ENCODE measurements at regions not wholly inside any gene's neighbourhood (a gene's known extent, or its start where the extent isn't known, plus 50 kb on each side); places are given as distances from the start of the nearest gene placed in this dataset.

DNA sequence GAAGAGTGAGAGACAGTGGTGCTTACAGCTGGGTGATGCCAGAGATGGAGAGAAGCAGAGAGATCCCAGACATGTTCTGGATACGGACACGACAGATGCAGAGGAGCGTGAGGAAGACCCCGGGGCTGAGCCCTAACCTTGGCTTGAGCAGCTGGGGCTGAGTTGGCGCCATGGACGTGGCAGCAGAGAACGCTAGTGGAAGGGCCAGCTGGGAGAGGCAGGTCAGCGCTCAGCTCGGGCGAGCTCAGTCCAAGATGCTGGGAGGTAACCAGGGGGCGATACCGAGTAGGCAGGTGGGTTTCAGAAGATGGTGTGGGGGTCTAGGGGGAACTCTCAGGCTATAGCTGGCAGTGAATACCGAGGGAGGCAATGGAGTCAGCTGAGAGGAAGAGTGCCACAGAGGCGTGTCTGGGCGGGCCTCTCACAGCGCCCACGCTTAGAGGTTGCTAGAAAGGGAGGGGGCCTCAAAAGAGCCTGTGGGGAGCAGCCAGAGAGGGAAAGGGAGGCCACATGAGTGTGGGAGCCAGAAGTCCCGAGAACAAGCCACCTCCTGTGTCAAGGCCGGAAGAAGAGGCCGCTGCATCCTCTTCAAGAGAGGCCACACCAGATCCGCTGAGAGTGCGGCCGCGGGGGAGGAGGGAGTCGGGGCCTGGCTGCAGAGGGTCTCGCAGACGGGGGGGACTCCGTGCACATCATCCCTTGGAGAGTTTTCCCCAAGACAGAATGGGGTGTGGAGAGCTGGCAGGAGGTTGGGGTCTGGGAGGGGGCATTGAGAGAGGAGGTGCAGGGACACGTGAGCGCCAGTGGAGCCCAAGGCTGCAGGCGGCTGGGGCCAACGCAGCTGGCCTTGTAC is 57.0 kb upstream of the DIO3 start:
- DNase-seq (ENCODE audit: low read depth) = no peak

- no peak for DNase-seq (ENCODE audit: low read depth)
Measured at GRCh38 chr14:101505236-101505970, 55.9 kb upstream of the DIO3 start.

DNA sequence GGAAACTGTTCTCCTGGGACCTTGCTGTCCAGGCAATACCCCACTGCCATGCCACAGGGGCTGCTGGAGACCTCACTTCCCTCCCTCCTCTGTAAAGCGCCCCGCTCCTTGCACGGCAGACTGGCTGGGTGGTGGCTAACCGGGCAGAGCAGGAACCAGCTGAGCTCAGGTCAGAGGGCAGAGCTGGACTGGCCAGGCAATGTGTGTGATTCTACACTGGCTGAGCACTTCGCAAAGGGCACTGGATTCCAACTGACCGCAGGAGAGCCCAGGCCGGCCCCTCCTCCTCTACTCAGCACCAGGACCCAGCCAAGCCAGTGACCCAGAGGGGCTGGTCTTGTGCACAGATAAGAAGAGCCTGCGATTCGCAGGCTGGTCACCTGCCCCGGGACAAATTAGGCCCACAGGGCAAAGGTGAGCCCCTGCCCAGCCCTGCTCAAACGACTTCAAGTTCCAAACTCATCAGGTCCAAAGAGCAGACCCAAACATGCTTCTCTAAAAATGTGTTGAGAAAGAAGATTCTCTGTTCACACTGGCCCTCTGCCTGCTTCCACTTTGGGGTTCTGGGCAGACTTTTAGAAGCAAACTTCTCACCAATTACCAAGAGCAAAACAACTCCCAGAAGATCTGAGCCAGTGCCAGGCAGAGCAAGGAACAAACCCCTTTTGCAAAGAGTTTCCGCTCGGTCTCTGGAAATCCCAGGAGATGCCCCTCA is 54.9 kb upstream of the DIO3 start:
- DNase-seq (ENCODE audit: low read depth) = no peak

DNA sequence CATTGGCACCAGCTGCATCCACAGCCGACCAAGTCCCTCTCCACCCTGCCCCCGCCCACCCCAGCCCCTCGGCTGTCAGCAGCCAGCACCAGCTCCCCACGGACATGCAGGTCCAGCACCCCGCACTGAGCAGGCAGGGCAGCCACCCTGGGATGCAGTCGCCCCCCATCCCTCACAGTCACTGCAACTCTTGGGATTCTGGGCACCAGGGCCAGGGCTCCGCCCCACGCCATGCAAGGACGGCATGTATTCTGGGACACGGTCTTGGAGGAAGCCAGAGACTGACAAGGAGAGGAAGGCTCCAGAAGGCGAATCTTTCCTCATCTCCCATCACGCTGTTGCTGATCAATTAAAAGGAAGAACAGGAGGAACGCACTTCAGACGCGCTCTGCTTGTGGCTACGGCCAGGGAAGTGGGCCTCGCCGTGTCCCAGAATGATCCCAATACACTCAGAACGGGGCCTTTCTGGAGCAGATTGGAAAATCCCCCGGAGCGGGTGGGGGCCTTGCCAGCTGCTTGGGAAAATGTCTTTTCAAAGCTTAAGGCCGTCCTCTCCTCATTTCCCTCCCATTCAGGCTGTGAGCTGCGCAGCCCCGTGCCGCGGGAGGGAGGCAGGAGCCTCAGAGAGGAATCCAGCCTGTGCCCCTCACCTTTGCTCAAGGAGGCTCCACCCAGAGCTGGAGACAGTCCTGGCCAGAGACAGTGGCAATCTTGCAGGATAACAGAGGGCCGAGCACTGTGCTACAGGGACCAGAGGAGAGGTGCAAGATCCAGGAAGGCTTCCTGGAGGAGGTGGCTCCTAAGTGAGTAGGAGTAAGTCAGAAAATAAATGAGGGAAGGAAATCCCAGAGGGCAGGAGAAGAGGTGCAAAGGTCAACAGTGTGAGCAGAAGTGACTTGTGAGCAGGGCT is 54.1 kb upstream of the DIO3 start:
- DNase-seq (ENCODE audit: low read depth) = no peak

GRCh38 chr14:101507836-101508150 is 53.5 kb upstream of the DIO3 start:
- DNase-seq (ENCODE audit: low read depth) = no peak

- DNase-seq (ENCODE audit: low read depth) = no peak
Measured at GRCh38 chr14:101508196-101508947, 52.9 kb upstream of the DIO3 start.

DNA sequence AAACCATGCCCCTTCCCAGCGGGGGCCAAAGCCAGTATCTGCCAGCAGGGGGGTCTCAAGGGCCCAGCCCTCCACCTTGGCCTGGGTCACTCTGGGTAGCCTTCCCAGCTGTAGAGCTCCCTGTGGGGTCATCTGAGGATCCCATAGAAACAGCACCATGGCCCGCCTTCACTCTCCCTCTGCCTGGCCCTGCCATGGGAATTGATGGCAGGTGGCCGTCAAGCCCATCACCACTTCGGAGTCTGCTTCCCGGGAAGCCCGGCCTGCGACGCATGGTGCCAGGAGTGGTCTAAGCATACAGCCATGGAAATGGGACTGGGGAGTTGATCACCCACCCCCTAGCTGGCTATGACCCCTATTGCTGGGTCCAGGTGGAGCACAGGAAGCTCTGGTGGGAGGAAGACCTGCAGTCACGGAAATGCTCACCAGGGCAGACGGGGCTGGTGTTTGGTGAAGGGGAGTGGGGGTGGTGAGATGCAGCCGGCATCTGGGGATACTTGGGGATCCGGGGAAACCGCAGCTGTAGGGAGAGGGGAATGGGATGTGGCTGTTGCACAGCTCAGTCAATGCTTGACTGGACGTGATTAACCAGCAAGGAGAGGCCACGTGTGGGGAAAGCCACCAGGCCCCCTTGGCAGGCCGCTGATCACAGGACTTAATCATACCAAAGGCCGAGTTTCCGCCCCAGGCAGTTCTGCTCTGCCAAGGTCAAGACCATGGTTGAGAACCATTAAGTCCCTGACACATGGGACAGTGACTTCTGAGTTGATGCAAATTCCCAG is 52.2 kb upstream of the DIO3 start:
- no peak for DNase-seq (ENCODE audit: low read depth)

GRCh38 chr14:101509730-101510371 is 51.4 kb upstream of the DIO3 start:
- DNase-seq (ENCODE audit: low read depth) = no peak

GRCh38 chr14:101511199-101511598 is 50.1 kb upstream of the DIO3 start:
- DNase-seq (ENCODE audit: low read depth) = no peak
